Stimulated activated CD4-positive, alpha-beta T cell treated with anti-CD3 and anti-CD28 coated beads, TNF-alpha, amount 100 ng/mL, for 1 hour (primary cell): ENCODE measurements at regions not wholly inside any gene's neighbourhood (a gene's known extent, or its start where the extent isn't known, plus 50 kb on each side); places are given as distances from the start of the nearest gene placed in this dataset.
"Not testable (repeated sequence)": the region's sequence is repeated elsewhere in the genome, so short reads cannot be mapped to it uniquely, and the experiment has no call there.

Source experiments
- DNase-seq, 3 donors: peaks; one replicate each; pipeline ENCODE4 v3.0.0-alpha.2; 2020; ENCODE audit warnings: low read depth in 3 of 3, low spot score in 1 of 3

- not testable (repeated sequence) for DNase-seq
Measured at GRCh38 chr11:87559852-87560251, 522.1 kb downstream of the TMEM135 start.

- no peak for DNase-seq
Measured at GRCh38 chr11:87555101-87555500, 517.4 kb downstream of the TMEM135 start.

- no peak for DNase-seq
Measured at GRCh38 chr11:87548797-87549196, 511.1 kb downstream of the TMEM135 start.

- DNase-seq = no peak
Measured at GRCh38 chr11:87545858-87546257, 508.1 kb downstream of the TMEM135 start.

GRCh38 chr11:87539596-87539995 is 501.9 kb downstream of the TMEM135 start:
- DNase-seq = no peak

- no peak for DNase-seq
Measured at GRCh38 chr11:87536565-87536964, 498.8 kb downstream of the TMEM135 start.

GRCh38 chr11:87536016-87536415 is 498.3 kb downstream of the TMEM135 start:
- no peak for DNase-seq

GRCh38 chr11:87535513-87535912 is 497.8 kb downstream of the TMEM135 start:
- DNase-seq = no peak

- DNase-seq = not testable (repeated sequence)
Measured at GRCh38 chr11:87531835-87532234, 494.1 kb downstream of the TMEM135 start.

- no peak for DNase-seq
Measured at GRCh38 chr11:87529486-87529885, 491.8 kb downstream of the TMEM135 start.

- DNase-seq = no peak
Measured at GRCh38 chr11:87528752-87529151, 491.0 kb downstream of the TMEM135 start.

GRCh38 chr11:87523276-87523675 is 485.5 kb downstream of the TMEM135 start:
- DNase-seq = no peak

- no peak for DNase-seq
Measured at GRCh38 chr11:87518266-87518665, 480.5 kb downstream of the TMEM135 start.

GRCh38 chr11:87517351-87517750 is 479.6 kb downstream of the TMEM135 start:
- no peak for DNase-seq

GRCh38 chr11:87507722-87508121 is 470.0 kb downstream of the TMEM135 start:
- not testable (repeated sequence) for DNase-seq

GRCh38 chr11:87506946-87507345 is 469.2 kb downstream of the TMEM135 start:
- not testable (repeated sequence) for DNase-seq

- no peak for DNase-seq
Measured at GRCh38 chr11:87501388-87501787, 463.7 kb downstream of the TMEM135 start.

GRCh38 chr11:87494936-87495335 is 457.2 kb downstream of the TMEM135 start:
- DNase-seq = not testable (repeated sequence)

- not testable (repeated sequence) for DNase-seq
Measured at GRCh38 chr11:87494026-87494425, 456.3 kb downstream of the TMEM135 start.

GRCh38 chr11:87493516-87493915 is 455.8 kb downstream of the TMEM135 start:
- DNase-seq = no peak

GRCh38 chr11:87491381-87491780 is 453.6 kb downstream of the TMEM135 start:
- DNase-seq = no peak

- no peak for DNase-seq
Measured at GRCh38 chr11:87490671-87491070, 452.9 kb downstream of the TMEM135 start.

GRCh38 chr11:87484566-87484965 is 446.8 kb downstream of the TMEM135 start:
- no peak for DNase-seq

GRCh38 chr11:87477321-87477720 is 439.6 kb downstream of the TMEM135 start:
- no peak for DNase-seq
